ENCODE measurements at regions not wholly inside any gene's neighbourhood (a gene's known extent, or its start where the extent isn't known, plus 50 kb on each side); places are given as distances from the start of the nearest gene placed in this dataset.
"Not testable (repeated sequence)": the region's sequence is repeated elsewhere in the genome, so short reads cannot be mapped to it uniquely, and the experiment has no call there.

GRCh38 chr12:124469193-124469888 lies 98.1 kb downstream of the NCOR2 start:
- Histone ChIP-seq H3K4me1 (no peaks in the 10 kb centered on the region), H3K4me3 (replicated peaks in 1 of 3) (no peak overlapping the region), H3K27me3 (no peaks in the 10 kb centered on the region), H3K27ac (no peak overlapping the region), H3K9me3 (no peaks in the 10 kb centered on the region), H3K36me3 (peaks cover 36 to 38% of the 10 kb centered on the region in 2 donors)
- TF ChIP-seq POLR2A (IDR thresholded peaks at IDR 0.05) (no peak), CTCF (IDR thresholded peaks at IDR 0.05) (peak; percentile 32 to 50 (median 38))
- WGBS, 2 donors: 82 to 85% methylated on average over 11 of the region's 11 CpGs
- intact Hi-C loops (cut with DNase I): no loop called here
- DNase-seq: no peak

GRCh38 chr12:124467549-124467948 lies 99.9 kb downstream of the NCOR2 start:
- H3K36me3 ChIP-seq: peaks cover 28 to 31% of the 10 kb centered on the region in 2 donors
- H3K9me3 ChIP-seq; H3K27ac ChIP-seq; H3K4me1 ChIP-seq; H3K4me3 ChIP-seq (replicated peaks in 1 of 3); intact Hi-C loops (cut with DNase I); DNase-seq; H3K27me3 ChIP-seq: not testable (repeated sequence)
- WGBS, 2 donors: 83% methylated on average over 1 of the region's 1 CpG; no CpG with 5 or more reads in 1 of the 2 donors

GRCh38 chr12:124466216-124467128 lies 100.9 kb downstream of the NCOR2 start:
- intact Hi-C loops (cut with DNase I): no loop called here
- Histone ChIP-seq H3K4me3 (replicated peaks in 1 of 3) (no peak overlapping the region), H3K27ac (no peak overlapping the region), H3K36me3 (peaks cover 17 to 22% of the 10 kb centered on the region in 2 donors), H3K27me3 (no peaks in the 10 kb centered on the region), H3K9me3 (no peaks in the 10 kb centered on the region), H3K4me1 (no peaks in the 10 kb centered on the region)
- DNase-seq: peak in 1 of 2 donors; percentile 24
- TF ChIP-seq CTCF (IDR thresholded peaks at IDR 0.05): no peak
- TF ChIP-seq POLR2A (IDR thresholded peaks at IDR 0.05): no peak
- WGBS, 2 donors: 86 to 90% methylated on average over 17 to 27 of the region's 29 CpGs

GRCh38 chr12:124465473-124465872 lies 101.9 kb downstream of the NCOR2 start:
- no peak overlapping the region for H3K27ac ChIP-seq
- no peak for DNase-seq
- H3K36me3 ChIP-seq: peaks cover 12 to 18% of the 10 kb centered on the region in 2 donors
- no peak overlapping the region for H3K4me3 ChIP-seq (replicated peaks in 1 of 3)
- H3K9me3 ChIP-seq: no peaks in the 10 kb centered on the region
- no peaks in the 10 kb centered on the region for H3K27me3 ChIP-seq
- 100% methylated on average over 1 of the region's 1 CpG for WGBS, 2 donors
- H3K4me1 ChIP-seq: no peaks in the 10 kb centered on the region
- TF ChIP-seq POLR2A (IDR thresholded peaks at IDR 0.05) (no peak), CTCF (IDR thresholded peaks at IDR 0.05) (no peak)
- intact Hi-C loops (cut with DNase I): no loop called here

- Histone ChIP-seq H3K36me3 (peaks cover 12 to 18% of the 10 kb centered on the region in 2 donors), H3K9me3 (no peaks in the 10 kb centered on the region), H3K27ac (no peak overlapping the region), H3K4me1 (no peaks in the 10 kb centered on the region), H3K4me3 (replicated peaks in 1 of 3) (no peak overlapping the region), H3K27me3 (no peaks in the 10 kb centered on the region)
- 98 to 100% methylated on average over 4 of the region's 4 CpGs for WGBS, 2 donors
- intact Hi-C loops (cut with DNase I): no loop called here
- DNase-seq: no peak
- TF ChIP-seq CTCF (IDR thresholded peaks at IDR 0.05) (no peak), POLR2A (IDR thresholded peaks at IDR 0.05) (no peak)
Measured at GRCh38 chr12:124464830-124465229, 102.6 kb downstream of the NCOR2 start.

All from thyroid gland (tissue), 4 donors.